Fibroblast of lung (primary cell): ENCODE measurements at regions not wholly inside any gene's neighbourhood (a gene's known extent, or its start where the extent isn't known, plus 50 kb on each side); places are given as distances from the start of the nearest gene placed in this dataset.

Experiments used
- EZH2 ChIP-seq: IDR thresholded peaks from 2 replicates; pipeline ENCODE4 v1.5.1; 2012; ENCODE audit warnings: low read length, control low read depth, mild to moderate bottlenecking; ENCODE audit errors: missing control alignments
- TF ChIP-seq, protein P1 (sequence below), 2 donors: IDR thresholded peaks in 1 of 2; conservative IDR thresholded peaks in 1 of 2; 1 replicate in 1 of 2; 2 replicates in 1 of 2; pipeline ENCODE4 v1.5.1; 2011 to 2012; ENCODE audit warnings: low read length in 2 of 2, control low read depth in 1 of 2, inconsistent platforms in 1 of 2, low read depth in 1 of 2, mild to moderate bottlenecking in 1 of 2

DNA sequence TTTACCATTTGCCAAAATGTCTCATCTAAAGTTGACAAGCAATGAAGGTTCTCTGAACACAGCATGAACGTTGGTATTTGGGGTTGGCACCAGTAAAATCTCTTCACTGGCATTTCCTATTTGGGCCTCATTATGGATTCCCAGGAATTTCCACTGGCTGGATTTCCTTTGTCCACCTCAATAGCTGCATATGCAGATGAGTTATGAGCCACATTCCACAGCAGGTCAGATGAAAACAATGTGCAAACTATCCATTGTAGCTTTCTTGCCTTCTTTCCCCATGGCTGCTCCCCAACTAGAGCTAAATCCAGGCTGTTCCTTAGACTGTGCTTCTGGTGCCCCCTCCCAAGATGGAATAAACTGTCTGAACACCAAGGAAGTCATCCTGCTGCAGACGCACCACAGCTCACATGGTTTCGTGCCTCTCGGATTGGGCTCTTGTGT, 168.1 kb upstream of the FGGY start:
- TF ChIP-seq, protein P1, sequence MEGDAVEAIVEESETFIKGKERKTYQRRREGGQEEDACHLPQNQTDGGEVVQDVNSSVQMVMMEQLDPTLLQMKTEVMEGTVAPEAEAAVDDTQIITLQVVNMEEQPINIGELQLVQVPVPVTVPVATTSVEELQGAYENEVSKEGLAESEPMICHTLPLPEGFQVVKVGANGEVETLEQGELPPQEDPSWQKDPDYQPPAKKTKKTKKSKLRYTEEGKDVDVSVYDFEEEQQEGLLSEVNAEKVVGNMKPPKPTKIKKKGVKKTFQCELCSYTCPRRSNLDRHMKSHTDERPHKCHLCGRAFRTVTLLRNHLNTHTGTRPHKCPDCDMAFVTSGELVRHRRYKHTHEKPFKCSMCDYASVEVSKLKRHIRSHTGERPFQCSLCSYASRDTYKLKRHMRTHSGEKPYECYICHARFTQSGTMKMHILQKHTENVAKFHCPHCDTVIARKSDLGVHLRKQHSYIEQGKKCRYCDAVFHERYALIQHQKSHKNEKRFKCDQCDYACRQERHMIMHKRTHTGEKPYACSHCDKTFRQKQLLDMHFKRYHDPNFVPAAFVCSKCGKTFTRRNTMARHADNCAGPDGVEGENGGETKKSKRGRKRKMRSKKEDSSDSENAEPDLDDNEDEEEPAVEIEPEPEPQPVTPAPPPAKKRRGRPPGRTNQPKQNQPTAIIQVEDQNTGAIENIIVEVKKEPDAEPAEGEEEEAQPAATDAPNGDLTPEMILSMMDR (conservative IDR thresholded peaks at IDR 0.05 in 1 of 2, IDR thresholded peaks at IDR 0.05 in 1 of 2; ENCODE audit: low read depth in 1 of 2, low read length in 2 of 2) = no peak
- no peak for TF ChIP-seq EZH2
